ENCODE measurements at regions not wholly inside any gene's neighbourhood (a gene's known extent, or its start where the extent isn't known, plus 50 kb on each side); places are given as distances from the start of the nearest gene placed in this dataset.

DNA sequence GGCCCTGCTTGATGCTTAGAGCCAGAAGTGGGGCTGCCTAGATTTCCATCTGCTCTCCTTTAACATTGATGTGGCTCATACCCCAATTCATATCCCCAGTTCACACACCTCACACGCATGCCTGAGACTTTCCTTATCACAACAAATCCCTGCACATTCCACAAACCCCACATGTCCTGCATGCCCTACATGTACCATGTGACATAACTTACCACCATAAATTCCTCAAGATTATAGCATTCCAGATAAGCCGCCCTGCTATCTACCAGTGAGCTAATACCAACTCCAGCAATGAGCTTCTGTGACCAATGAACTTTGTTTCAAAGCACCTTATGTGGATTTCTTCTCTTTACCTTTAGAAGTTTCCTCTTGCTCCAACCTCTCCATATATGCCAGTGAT, 104.7 kb upstream of the RAB11FIP2 start:
- Histone ChIP-seq H2BK12ac (ENCODE audit: low read length in 2 of 2) (no peak overlapping the region), H4K91ac (ENCODE audit: low read length) (no peak overlapping the region), H3K14ac (ENCODE audit: low read length in 2 of 2) (no peak overlapping the region), H3K4me1 (ENCODE audit: control insufficient read depth, insufficient read depth, low read depth, low read length) (no peaks in the 10 kb centered on the region), H3K9ac (ENCODE audit: low read length) (no peak overlapping the region), H2BK120ac (ENCODE audit: low read depth, low read length) (no peak overlapping the region), H2AK5ac (ENCODE audit: low read length, severe bottlenecking) (no peak overlapping the region), H3K18ac (ENCODE audit: low read depth in 1 of 2, low read length in 2 of 2) (no peak overlapping the region), H3K23ac (ENCODE audit: low read length in 2 of 2) (no peak overlapping the region), H2AFZ (ENCODE audit: low read depth, low read length) (no peak overlapping the region), H3K4me3 (ENCODE audit: insufficient read depth in 1 of 2, low read depth in 1 of 2, low read length in 2 of 2) (no peak overlapping the region), H3K27me3 (ENCODE audit: control insufficient read depth in 1 of 2, insufficient read depth in 1 of 2, low read length in 2 of 2) (no peaks in the 10 kb centered on the region), H3K36me3 (ENCODE audit: control insufficient read depth in 1 of 2, insufficient read depth in 2 of 2, low read depth in 1 of 2, low read length in 2 of 2) (no peaks in the 10 kb centered on the region), H3K4ac (ENCODE audit: low read depth in 1 of 2, low read length in 2 of 2) (no peak overlapping the region), H4K8ac (ENCODE audit: low read length) (no peak overlapping the region), H3K9me3 (ENCODE audit: control insufficient read depth, low read length) (no peaks in the 10 kb centered on the region), H3K79me1 (replicated peaks; ENCODE audit: low read length, poor library complexity, severe bottlenecking) (no peaks in the 10 kb centered on the region), H2BK15ac (ENCODE audit: low read depth, poor library complexity, severe bottlenecking) (no peak overlapping the region), H3K4me2 (ENCODE audit: low read length, poor library complexity, severe bottlenecking) (no peak overlapping the region), H3K27ac (ENCODE audit: low read length, poor library complexity, severe bottlenecking) (no peak overlapping the region), H2BK5ac (ENCODE audit: low read depth, low read length, poor library complexity, severe bottlenecking) (no peak overlapping the region)
- no peak for DNase-seq
- WGBS, result 73% methylated on average over 2 of the region's 2 CpGs

DNA sequence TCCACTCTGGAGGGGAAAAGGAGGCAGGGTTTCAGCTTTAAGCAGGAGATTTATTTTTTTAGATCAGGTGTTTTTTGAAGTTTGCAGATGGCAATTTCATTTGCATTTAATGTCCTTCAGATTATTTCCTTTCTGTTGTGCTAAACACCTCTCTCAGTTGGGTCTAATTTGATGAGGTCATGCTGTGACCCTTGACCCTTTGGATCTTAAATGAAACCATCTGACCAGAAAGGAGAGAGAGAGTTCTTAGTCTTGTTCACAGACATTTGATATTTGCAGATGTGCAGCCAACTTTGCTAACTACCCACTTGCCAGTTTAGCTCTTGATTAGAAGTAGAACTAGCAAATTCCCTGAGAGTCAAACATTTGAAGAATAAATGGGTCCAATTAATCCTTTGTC, 101.5 kb upstream of the RAB11FIP2 start:
- Histone ChIP-seq H3K27ac (ENCODE audit: low read length, poor library complexity, severe bottlenecking) (no peak overlapping the region), H3K4me3 (ENCODE audit: insufficient read depth in 1 of 2, low read depth in 1 of 2, low read length in 2 of 2) (no peak overlapping the region), H3K9ac (ENCODE audit: low read length) (no peak overlapping the region), H2BK12ac (ENCODE audit: low read length in 2 of 2) (no peak overlapping the region), H3K36me3 (ENCODE audit: control insufficient read depth in 1 of 2, insufficient read depth in 2 of 2, low read depth in 1 of 2, low read length in 2 of 2) (no peaks in the 10 kb centered on the region), H3K9me3 (ENCODE audit: control insufficient read depth, low read length) (no peaks in the 10 kb centered on the region), H3K27me3 (ENCODE audit: control insufficient read depth in 1 of 2, insufficient read depth in 1 of 2, low read length in 2 of 2) (no peaks in the 10 kb centered on the region), H3K4ac (ENCODE audit: low read depth in 1 of 2, low read length in 2 of 2) (no peak overlapping the region), H4K8ac (ENCODE audit: low read length) (no peak overlapping the region), H2BK5ac (ENCODE audit: low read depth, low read length, poor library complexity, severe bottlenecking) (no peak overlapping the region), H4K91ac (ENCODE audit: low read length) (no peak overlapping the region), H2BK120ac (ENCODE audit: low read depth, low read length) (no peak overlapping the region), H3K79me1 (replicated peaks; ENCODE audit: low read length, poor library complexity, severe bottlenecking) (no peaks in the 10 kb centered on the region), H3K18ac (ENCODE audit: low read depth in 1 of 2, low read length in 2 of 2) (no peak overlapping the region), H2AK5ac (ENCODE audit: low read length, severe bottlenecking) (no peak overlapping the region), H3K23ac (ENCODE audit: low read length in 2 of 2) (no peak overlapping the region), H2BK15ac (ENCODE audit: low read depth, poor library complexity, severe bottlenecking) (no peak overlapping the region), H3K14ac (ENCODE audit: low read length in 2 of 2) (no peak overlapping the region), H2AFZ (ENCODE audit: low read depth, low read length) (no peak overlapping the region), H3K4me2 (ENCODE audit: low read length, poor library complexity, severe bottlenecking) (no peak overlapping the region), H3K4me1 (ENCODE audit: control insufficient read depth, insufficient read depth, low read depth, low read length) (no peaks in the 10 kb centered on the region)
- DNase-seq, result no peak

DNA sequence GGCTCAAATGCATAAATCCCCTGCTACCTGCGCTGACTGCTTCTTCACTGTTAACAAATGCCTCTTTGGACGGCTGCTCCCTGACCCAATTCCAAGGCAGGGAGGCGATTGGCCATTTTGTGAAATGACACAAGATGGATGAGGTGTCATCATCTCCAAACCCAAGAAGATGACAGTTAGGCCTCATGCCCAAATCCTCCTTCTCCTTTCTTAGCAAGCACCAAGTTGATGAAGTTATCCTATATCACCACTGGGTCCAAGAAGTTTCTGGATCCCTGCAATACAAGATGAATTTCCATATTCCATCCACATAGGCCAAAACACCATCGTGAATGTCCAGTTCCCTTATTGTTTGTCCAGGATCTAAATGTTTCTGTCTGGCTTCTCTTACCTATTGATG, 98.5 kb upstream of the RAB11FIP2 start:
- H3K27me3 ChIP-seq (ENCODE audit: control insufficient read depth in 1 of 2, insufficient read depth in 1 of 2, low read length in 2 of 2), result no peaks in the 10 kb centered on the region
- no peak overlapping the region for H3K23ac ChIP-seq (ENCODE audit: low read length in 2 of 2)
- H3K9ac ChIP-seq (ENCODE audit: low read length), result no peak overlapping the region
- H3K4me3 ChIP-seq (ENCODE audit: insufficient read depth in 1 of 2, low read depth in 1 of 2, low read length in 2 of 2), result no peak overlapping the region
- no peaks in the 10 kb centered on the region for H3K36me3 ChIP-seq (ENCODE audit: control insufficient read depth in 1 of 2, insufficient read depth in 2 of 2, low read depth in 1 of 2, low read length in 2 of 2)
- H3K4me2 ChIP-seq (ENCODE audit: low read length, poor library complexity, severe bottlenecking), result no peak overlapping the region
- H4K91ac ChIP-seq (ENCODE audit: low read length), result no peak overlapping the region
- H2BK15ac ChIP-seq (ENCODE audit: low read depth, poor library complexity, severe bottlenecking), result no peak overlapping the region
- H3K18ac ChIP-seq (ENCODE audit: low read depth in 1 of 2, low read length in 2 of 2), result no peak overlapping the region
- no peak overlapping the region for H2AK5ac ChIP-seq (ENCODE audit: low read length, severe bottlenecking)
- H2BK5ac ChIP-seq (ENCODE audit: low read depth, low read length, poor library complexity, severe bottlenecking), result no peak overlapping the region
- H3K79me1 ChIP-seq (replicated peaks; ENCODE audit: low read length, poor library complexity, severe bottlenecking), result no peaks in the 10 kb centered on the region
- H3K27ac ChIP-seq (ENCODE audit: low read length, poor library complexity, severe bottlenecking), result no peak overlapping the region
- H3K9me3 ChIP-seq (ENCODE audit: control insufficient read depth, low read length), result no peaks in the 10 kb centered on the region
- H2BK12ac ChIP-seq (ENCODE audit: low read length in 2 of 2), result no peak overlapping the region
- WGBS, result 68% methylated on average over 4 of the region's 4 CpGs
- H2BK120ac ChIP-seq (ENCODE audit: low read depth, low read length), result no peak overlapping the region
- H3K4me1 ChIP-seq (ENCODE audit: control insufficient read depth, insufficient read depth, low read depth, low read length), result no peaks in the 10 kb centered on the region
- H3K4ac ChIP-seq (ENCODE audit: low read depth in 1 of 2, low read length in 2 of 2), result no peak overlapping the region
- H2AFZ ChIP-seq (ENCODE audit: low read depth, low read length), result no peak overlapping the region
- H4K8ac ChIP-seq (ENCODE audit: low read length), result no peak overlapping the region
- H3K14ac ChIP-seq (ENCODE audit: low read length in 2 of 2), result no peak overlapping the region
- DNase-seq, result no peak

DNA sequence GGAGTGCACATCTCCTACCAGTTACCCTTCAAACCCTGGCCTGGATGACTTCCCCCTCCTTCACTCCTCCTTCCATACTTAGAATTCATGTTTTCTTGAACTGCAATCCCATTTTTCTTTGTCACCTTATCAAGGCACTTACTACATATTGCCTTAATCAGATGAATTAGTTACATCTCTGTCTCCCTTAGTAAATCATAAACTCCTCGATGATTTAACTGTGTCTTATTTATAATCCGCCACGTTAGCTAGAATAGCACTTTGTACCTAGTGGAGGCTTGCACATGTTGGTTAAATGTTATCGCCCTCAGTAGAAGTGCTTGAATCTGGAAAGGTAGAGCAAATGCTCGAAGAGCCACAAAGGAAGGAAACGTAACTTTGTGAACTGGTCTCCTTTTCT, 94.7 kb upstream of the RAB11FIP2 start:
- H3K9me3 ChIP-seq (ENCODE audit: control insufficient read depth, low read length), result no peaks in the 10 kb centered on the region
- 84% methylated on average over 6 of the region's 6 CpGs for WGBS
- H2BK120ac ChIP-seq (ENCODE audit: low read depth, low read length), result no peak overlapping the region
- H2BK15ac ChIP-seq (ENCODE audit: low read depth, poor library complexity, severe bottlenecking), result no peak overlapping the region
- H3K9ac ChIP-seq (ENCODE audit: low read length), result no peak overlapping the region
- H3K79me1 ChIP-seq (replicated peaks; ENCODE audit: low read length, poor library complexity, severe bottlenecking), result no peaks in the 10 kb centered on the region
- no peak overlapping the region for H2AK5ac ChIP-seq (ENCODE audit: low read length, severe bottlenecking)
- no peaks in the 10 kb centered on the region for H3K4me1 ChIP-seq (ENCODE audit: control insufficient read depth, insufficient read depth, low read depth, low read length)
- no peak for DNase-seq
- H3K4me2 ChIP-seq (ENCODE audit: low read length, poor library complexity, severe bottlenecking), result no peak overlapping the region
- no peak overlapping the region for H3K27ac ChIP-seq (ENCODE audit: low read length, poor library complexity, severe bottlenecking)
- no peaks in the 10 kb centered on the region for H3K36me3 ChIP-seq (ENCODE audit: control insufficient read depth in 1 of 2, insufficient read depth in 2 of 2, low read depth in 1 of 2, low read length in 2 of 2)
- no peak overlapping the region for H3K14ac ChIP-seq (ENCODE audit: low read length in 2 of 2)
- no peak overlapping the region for H4K91ac ChIP-seq (ENCODE audit: low read length)
- no peak overlapping the region for H3K23ac ChIP-seq (ENCODE audit: low read length in 2 of 2)
- H4K8ac ChIP-seq (ENCODE audit: low read length), result no peak overlapping the region
- no peaks in the 10 kb centered on the region for H3K27me3 ChIP-seq (ENCODE audit: control insufficient read depth in 1 of 2, insufficient read depth in 1 of 2, low read length in 2 of 2)
- H2AFZ ChIP-seq (ENCODE audit: low read depth, low read length), result no peak overlapping the region
- no peak overlapping the region for H2BK12ac ChIP-seq (ENCODE audit: low read length in 2 of 2)
- no peak overlapping the region for H3K18ac ChIP-seq (ENCODE audit: low read depth in 1 of 2, low read length in 2 of 2)
- H2BK5ac ChIP-seq (ENCODE audit: low read depth, low read length, poor library complexity, severe bottlenecking), result no peak overlapping the region
- H3K4me3 ChIP-seq (ENCODE audit: insufficient read depth in 1 of 2, low read depth in 1 of 2, low read length in 2 of 2), result no peak overlapping the region
- H3K4ac ChIP-seq (ENCODE audit: low read depth in 1 of 2, low read length in 2 of 2), result no peak overlapping the region
